ENCODE measurements at regions not wholly inside any gene's neighbourhood (a gene's known extent, or its start where the extent isn't known, plus 50 kb on each side); places are given as distances from the start of the nearest gene placed in this dataset.

DNA sequence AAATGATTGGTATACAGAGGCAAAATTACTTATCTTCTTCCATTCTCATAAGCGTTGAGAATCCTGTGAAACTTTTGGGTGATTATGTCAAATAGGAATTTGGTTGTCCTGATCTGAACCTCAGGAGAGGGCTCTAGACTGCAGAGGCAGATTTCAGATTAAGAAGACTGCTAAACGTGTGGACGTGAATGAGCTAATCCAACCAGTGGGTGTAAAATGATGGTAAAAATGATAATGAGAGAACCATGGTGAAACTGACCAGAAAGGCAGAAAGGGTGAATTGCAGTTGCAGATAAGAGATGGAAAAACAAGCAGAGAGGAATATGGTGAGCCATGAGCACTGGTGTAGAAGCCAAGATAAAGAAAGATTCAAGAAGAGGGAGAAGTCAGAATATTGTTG is 1200.2 kb upstream of the CDH6 start:
- TF ChIP-seq, protein P1, sequence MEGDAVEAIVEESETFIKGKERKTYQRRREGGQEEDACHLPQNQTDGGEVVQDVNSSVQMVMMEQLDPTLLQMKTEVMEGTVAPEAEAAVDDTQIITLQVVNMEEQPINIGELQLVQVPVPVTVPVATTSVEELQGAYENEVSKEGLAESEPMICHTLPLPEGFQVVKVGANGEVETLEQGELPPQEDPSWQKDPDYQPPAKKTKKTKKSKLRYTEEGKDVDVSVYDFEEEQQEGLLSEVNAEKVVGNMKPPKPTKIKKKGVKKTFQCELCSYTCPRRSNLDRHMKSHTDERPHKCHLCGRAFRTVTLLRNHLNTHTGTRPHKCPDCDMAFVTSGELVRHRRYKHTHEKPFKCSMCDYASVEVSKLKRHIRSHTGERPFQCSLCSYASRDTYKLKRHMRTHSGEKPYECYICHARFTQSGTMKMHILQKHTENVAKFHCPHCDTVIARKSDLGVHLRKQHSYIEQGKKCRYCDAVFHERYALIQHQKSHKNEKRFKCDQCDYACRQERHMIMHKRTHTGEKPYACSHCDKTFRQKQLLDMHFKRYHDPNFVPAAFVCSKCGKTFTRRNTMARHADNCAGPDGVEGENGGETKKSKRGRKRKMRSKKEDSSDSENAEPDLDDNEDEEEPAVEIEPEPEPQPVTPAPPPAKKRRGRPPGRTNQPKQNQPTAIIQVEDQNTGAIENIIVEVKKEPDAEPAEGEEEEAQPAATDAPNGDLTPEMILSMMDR (IDR thresholded peaks at IDR 0.05) = no peak
- TF ChIP-seq POLR2A (IDR thresholded peaks at IDR 0.05) = no peak

Data from Peyer's patch (tissue), 4 donors.